GM23338 (cell line): ENCODE measurements at regions not wholly inside any gene's neighbourhood (a gene's known extent, or its start where the extent isn't known, plus 50 kb on each side); places are given as distances from the start of the nearest gene placed in this dataset.

Experiments
- ATAC-seq: fragments of 200-7000 bp; cut with Tn5 transposase; 3 replicates; pipeline ENCODE4 v1.9.1; 2020
- DNase-seq: peaks from one replicate; pipeline ENCODE4 v3.0.0-alpha.2; 2015; ENCODE audit warnings: low spot score
- H2AFZ ChIP-seq: fragments of 200-600 bp; sonication (generic); 2 replicates; pipeline ENCODE4 v1.8.0; 2016; ENCODE audit warnings: antibody characterized with exemption, mild to moderate bottlenecking, moderate library complexity
- H3F3A ChIP-seq: fragments of 200-600 bp; sonication (generic); replicated peaks from 2 replicates; pipeline ENCODE4 v1.8.0; 2017; ENCODE audit warnings: antibody characterized with exemption, mixed run types, low read depth
- H3K27ac ChIP-seq: fragments of 200-600 bp; sonication (generic); 2 replicates; pipeline ENCODE4 v1.6.1; 2016; ENCODE audit warnings: low read depth
- H3K27me3 ChIP-seq: fragments of 200-600 bp; sonication (generic); 2 replicates; pipeline ENCODE4 v1.8.0; 2016; ENCODE audit warnings: mild to moderate bottlenecking, mixed run types, moderate library complexity; ENCODE audit not compliant: insufficient read depth
- H3K36me3 ChIP-seq: fragments of 200-600 bp; sonication (generic); 2 replicates; pipeline ENCODE4 v1.8.0; 2016; ENCODE audit warnings: mild to moderate bottlenecking; ENCODE audit not compliant: insufficient read depth
- H3K4me1 ChIP-seq: fragments of 200-600 bp; sonication (generic); 2 replicates; pipeline ENCODE4 v1.8.0; 2016; ENCODE audit warnings: mild to moderate bottlenecking, moderate library complexity; ENCODE audit not compliant: insufficient read depth
- H3K4me2 ChIP-seq: fragments of 200-600 bp; sonication (generic); 2 replicates; pipeline ENCODE4 v1.7.1; 2017; ENCODE audit warnings: mixed run types
- H3K4me3 ChIP-seq: fragments of 200-600 bp; sonication (generic); 2 replicates; pipeline ENCODE4 v1.6.1; 2016; ENCODE audit warnings: mixed run types
- H3K79me2 ChIP-seq: fragments of 200-600 bp; sonication (generic); replicated peaks from 2 replicates; pipeline ENCODE4 v1.8.0; 2017; ENCODE audit warnings: mild to moderate bottlenecking; ENCODE audit not compliant: insufficient read depth
- H3K9me2 ChIP-seq: fragments of 200-600 bp; sonication (generic); 2 replicates; pipeline ENCODE4 v1.8.0; 2017; ENCODE audit not compliant: insufficient read depth
- H4K20me1 ChIP-seq: fragments of 200-600 bp; sonication (generic); replicated peaks from 2 replicates; pipeline ENCODE4 v1.8.0; 2017; ENCODE audit warnings: mild to moderate bottlenecking; ENCODE audit not compliant: insufficient read depth
- H3K27ac Mint-ChIP-seq: 2 replicates; pipeline ENCODE4 v1.8.0; 2020; ENCODE audit warnings: inconsistent platforms, mild to moderate bottlenecking, moderate library complexity, mixed read lengths
- H3K27me3 Mint-ChIP-seq: 3 replicates; pipeline ENCODE4 v1.8.0; 2022; ENCODE audit warnings: low read depth, mild to moderate bottlenecking, moderate library complexity, mixed read lengths, inconsistent platforms; ENCODE audit not compliant: insufficient read depth, poor library complexity
- H3K36me3 Mint-ChIP-seq: 3 replicates; pipeline ENCODE4 v1.8.0; 2021; ENCODE audit warnings: low read depth, mild to moderate bottlenecking, inconsistent platforms, moderate library complexity, mixed read lengths
- H3K4me1 Mint-ChIP-seq: 3 replicates; pipeline ENCODE4 v1.8.0; 2020; ENCODE audit warnings: mild to moderate bottlenecking, inconsistent platforms, mixed read lengths
- H3K4me3 Mint-ChIP-seq: 3 replicates; pipeline ENCODE4 v1.8.0; 2021; ENCODE audit warnings: moderate library complexity, mild to moderate bottlenecking, inconsistent platforms, mixed read lengths
- H3K9me3 Mint-ChIP-seq: 3 replicates; pipeline ENCODE4 v1.8.0; 2020; ENCODE audit warnings: moderate library complexity, mild to moderate bottlenecking, inconsistent platforms, mixed read lengths
- CREB1 ChIP-seq: fragments of 250-450 bp; sonication (Bioruptor Pico); IDR thresholded peaks from 2 replicates; pipeline ENCODE4 v1.5.0; 2020; ENCODE audit warnings: low read depth, mild to moderate bottlenecking, moderate library complexity
- EZH2 ChIP-seq: fragments of 200-600 bp; sonication (generic); IDR thresholded peaks from one replicate; pipeline ENCODE4 v1.8.0; 2017; ENCODE audit warnings: antibody characterized with exemption, mild to moderate bottlenecking, low read depth; ENCODE audit not compliant: unreplicated experiment
- JUNB ChIP-seq: IDR thresholded peaks from one replicate; pipeline ENCODE4 v1.6.1; 2016; ENCODE audit warnings: antibody characterized with exemption; ENCODE audit not compliant: unreplicated experiment
- NANOG ChIP-seq: IDR thresholded peaks from 2 replicates; pipeline ENCODE4 v1.6.1; 2016; ENCODE audit warnings: antibody characterized with exemption, borderline replicate concordance
- POLR2AphosphoS5 ChIP-seq: IDR thresholded peaks from 2 replicates; pipeline ENCODE4 v1.6.1; 2016; ENCODE audit warnings: antibody characterized with exemption, low read depth
- STAT1 ChIP-seq: IDR thresholded peaks from one replicate; pipeline ENCODE4 v1.6.1; 2016; ENCODE audit warnings: antibody characterized with exemption; ENCODE audit not compliant: unreplicated experiment
- ZNF114 ChIP-seq: fragments of 250-450 bp; sonication (Bioruptor Pico); IDR thresholded peaks from 2 replicates; pipeline ENCODE4 v1.5.0; 2020; ENCODE audit warnings: mild to moderate bottlenecking, moderate library complexity
- ZNF331 ChIP-seq: fragments of 250-450 bp; sonication (Bioruptor Pico); IDR thresholded peaks from 2 replicates; pipeline ENCODE4 v1.5.0; 2020; ENCODE audit warnings: low read depth, mild to moderate bottlenecking, moderate library complexity
- TF ChIP-seq, protein P1 (sequence below), 2 experiments: fragments of 200-600 bp in 1 of 2; sonication (generic) in 1 of 2; conservative IDR thresholded peaks; 2 replicates each; pipeline versions ENCODE4 v1.5.1 to v1.6.1; 2016 to 2017; ENCODE audit warnings: antibody characterized with exemption in 2 of 2, low read depth in 2 of 2, mild to moderate bottlenecking in 2 of 2, moderate library complexity in 1 of 2
- TF ChIP-seq, protein P2 (sequence below): fragments of 250-450 bp; sonication (Bioruptor Pico); IDR thresholded peaks from 2 replicates; pipeline ENCODE4 v1.5.0; 2020; ENCODE audit warnings: mild to moderate bottlenecking, moderate library complexity
- TF ChIP-seq, protein P3 (sequence below): IDR thresholded peaks from 2 replicates; pipeline ENCODE4 v1.6.1; 2016; ENCODE audit warnings: antibody characterized with exemption

DNA sequence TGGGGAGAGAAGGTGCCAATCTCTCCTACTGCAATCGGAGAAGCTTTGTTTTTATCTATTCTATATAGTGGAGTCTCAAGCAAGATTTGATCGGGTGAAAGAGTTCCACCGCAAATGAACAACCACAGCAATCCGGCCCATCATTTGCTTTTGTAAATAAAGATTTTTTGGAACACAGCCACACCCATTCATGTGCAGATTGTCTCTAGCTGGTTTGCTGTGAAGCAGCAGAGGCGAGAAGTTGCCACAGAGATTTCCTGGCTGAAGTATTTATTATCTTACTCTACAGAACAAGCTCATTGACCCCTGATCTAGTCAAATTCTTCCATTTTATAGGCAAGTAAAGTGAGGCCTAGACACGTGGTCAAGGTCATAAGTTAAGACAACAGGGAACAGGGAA lies 195.5 kb upstream of the TNRC6C start:
- Histone ChIP-seq H4K20me1 (no peaks in the 10 kb centered on the region), H3K4me3 (no peak overlapping the region), H3K4me1 (peaks cover 13% of the 10 kb centered on the region), H3K27ac (no peak overlapping the region; the same call in 1 of the 2 replicates), H3K9me2 (0 out of 2 replicates have a peak, but pooled peaks cover 5% of the 10 kb centered on the region), H3K27me3 (no peaks in the 10 kb centered on the region), H3K36me3 (no peaks in the 10 kb centered on the region), H3K79me2 (no peaks in the 10 kb centered on the region), H3K4me2 (peak overlapping the region; percentile 55), H2AFZ (peak overlapping the region; percentile 70), H3F3A (no peaks in the 10 kb centered on the region)
- Mint-ChIP-seq H3K27me3 (peaks cover 21% of the 10 kb centered on the region), H3K9me3 (no peaks in the 10 kb centered on the region), H3K4me3 (no peak overlapping the region), H3K27ac (no peak overlapping the region), H3K36me3 (no peaks in the 10 kb centered on the region), H3K4me1 (peaks cover 17% of the 10 kb centered on the region)
- TF ChIP-seq NANOG (no peak), JUNB (no peak), EZH2 (no peak), ZNF114 (no peak), ZNF331 (no peak), POLR2AphosphoS5 (no peak), STAT1 (no peak), CREB1 (no peak)
- TF ChIP-seq, protein P1, sequence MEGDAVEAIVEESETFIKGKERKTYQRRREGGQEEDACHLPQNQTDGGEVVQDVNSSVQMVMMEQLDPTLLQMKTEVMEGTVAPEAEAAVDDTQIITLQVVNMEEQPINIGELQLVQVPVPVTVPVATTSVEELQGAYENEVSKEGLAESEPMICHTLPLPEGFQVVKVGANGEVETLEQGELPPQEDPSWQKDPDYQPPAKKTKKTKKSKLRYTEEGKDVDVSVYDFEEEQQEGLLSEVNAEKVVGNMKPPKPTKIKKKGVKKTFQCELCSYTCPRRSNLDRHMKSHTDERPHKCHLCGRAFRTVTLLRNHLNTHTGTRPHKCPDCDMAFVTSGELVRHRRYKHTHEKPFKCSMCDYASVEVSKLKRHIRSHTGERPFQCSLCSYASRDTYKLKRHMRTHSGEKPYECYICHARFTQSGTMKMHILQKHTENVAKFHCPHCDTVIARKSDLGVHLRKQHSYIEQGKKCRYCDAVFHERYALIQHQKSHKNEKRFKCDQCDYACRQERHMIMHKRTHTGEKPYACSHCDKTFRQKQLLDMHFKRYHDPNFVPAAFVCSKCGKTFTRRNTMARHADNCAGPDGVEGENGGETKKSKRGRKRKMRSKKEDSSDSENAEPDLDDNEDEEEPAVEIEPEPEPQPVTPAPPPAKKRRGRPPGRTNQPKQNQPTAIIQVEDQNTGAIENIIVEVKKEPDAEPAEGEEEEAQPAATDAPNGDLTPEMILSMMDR (conservative IDR thresholded peaks at IDR 0.05; ENCODE audit: low read depth in 2 of 2) = no peak
- TF ChIP-seq, protein P2, sequence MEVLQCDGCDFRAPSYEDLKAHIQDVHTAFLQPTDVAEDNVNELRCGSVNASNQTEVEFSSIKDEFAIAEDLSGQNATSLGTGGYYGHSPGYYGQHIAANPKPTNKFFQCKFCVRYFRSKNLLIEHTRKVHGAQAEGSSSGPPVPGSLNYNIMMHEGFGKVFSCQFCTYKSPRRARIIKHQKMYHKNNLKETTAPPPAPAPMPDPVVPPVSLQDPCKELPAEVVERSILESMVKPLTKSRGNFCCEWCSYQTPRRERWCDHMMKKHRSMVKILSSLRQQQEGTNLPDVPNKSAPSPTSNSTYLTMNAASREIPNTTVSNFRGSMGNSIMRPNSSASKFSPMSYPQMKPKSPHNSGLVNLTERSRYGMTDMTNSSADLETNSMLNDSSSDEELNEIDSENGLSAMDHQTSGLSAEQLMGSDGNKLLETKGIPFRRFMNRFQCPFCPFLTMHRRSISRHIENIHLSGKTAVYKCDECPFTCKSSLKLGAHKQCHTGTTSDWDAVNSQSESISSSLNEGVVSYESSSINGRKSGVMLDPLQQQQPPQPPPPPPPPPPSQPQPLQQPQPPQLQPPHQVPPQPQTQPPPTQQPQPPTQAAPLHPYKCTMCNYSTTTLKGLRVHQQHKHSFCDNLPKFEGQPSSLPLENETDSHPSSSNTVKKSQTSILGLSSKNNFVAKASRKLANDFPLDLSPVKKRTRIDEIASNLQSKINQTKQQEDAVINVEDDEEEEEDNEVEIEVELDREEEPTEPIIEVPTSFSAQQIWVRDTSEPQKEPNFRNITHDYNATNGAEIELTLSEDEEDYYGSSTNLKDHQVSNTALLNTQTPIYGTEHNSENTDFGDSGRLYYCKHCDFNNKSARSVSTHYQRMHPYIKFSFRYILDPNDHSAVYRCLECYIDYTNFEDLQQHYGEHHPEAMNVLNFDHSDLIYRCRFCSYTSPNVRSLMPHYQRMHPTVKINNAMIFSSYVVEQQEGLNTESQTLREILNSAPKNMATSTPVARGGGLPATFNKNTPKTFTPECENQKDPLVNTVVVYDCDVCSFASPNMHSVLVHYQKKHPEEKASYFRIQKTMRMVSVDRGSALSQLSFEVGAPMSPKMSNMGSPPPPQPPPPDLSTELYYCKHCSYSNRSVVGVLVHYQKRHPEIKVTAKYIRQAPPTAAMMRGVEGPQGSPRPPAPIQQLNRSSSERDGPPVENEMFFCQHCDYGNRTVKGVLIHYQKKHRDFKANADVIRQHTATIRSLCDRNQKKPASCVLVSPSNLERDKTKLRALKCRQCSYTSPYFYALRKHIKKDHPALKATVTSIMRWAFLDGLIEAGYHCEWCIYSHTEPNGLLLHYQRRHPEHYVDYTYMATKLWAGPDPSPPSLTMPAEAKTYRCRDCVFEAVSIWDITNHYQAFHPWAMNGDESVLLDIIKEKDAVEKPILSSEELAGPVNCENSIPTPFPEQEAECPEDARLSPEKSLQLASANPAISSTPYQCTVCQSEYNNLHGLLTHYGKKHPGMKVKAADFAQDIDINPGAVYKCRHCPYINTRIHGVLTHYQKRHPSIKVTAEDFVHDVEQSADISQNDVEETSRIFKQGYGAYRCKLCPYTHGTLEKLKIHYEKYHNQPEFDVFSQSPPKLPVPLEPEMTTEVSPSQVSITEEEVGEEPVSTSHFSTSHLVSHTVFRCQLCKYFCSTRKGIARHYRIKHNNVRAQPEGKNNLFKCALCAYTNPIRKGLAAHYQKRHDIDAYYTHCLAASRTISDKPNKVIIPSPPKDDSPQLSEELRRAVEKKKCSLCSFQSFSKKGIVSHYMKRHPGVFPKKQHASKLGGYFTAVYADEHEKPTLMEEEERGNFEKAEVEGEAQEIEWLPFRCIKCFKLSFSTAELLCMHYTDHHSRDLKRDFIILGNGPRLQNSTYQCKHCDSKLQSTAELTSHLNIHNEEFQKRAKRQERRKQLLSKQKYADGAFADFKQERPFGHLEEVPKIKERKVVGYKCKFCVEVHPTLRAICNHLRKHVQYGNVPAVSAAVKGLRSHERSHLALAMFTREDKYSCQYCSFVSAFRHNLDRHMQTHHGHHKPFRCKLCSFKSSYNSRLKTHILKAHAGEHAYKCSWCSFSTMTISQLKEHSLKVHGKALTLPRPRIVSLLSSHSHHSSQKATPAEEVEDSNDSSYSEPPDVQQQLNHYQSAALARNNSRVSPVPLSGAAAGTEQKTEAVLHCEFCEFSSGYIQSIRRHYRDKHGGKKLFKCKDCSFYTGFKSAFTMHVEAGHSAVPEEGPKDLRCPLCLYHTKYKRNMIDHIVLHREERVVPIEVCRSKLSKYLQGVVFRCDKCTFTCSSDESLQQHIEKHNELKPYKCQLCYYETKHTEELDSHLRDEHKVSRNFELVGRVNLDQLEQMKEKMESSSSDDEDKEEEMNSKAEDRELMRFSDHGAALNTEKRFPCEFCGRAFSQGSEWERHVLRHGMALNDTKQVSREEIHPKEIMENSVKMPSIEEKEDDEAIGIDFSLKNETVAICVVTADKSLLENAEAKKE (CRISPR knock-in tag) = no peak
- TF ChIP-seq, protein P3, sequence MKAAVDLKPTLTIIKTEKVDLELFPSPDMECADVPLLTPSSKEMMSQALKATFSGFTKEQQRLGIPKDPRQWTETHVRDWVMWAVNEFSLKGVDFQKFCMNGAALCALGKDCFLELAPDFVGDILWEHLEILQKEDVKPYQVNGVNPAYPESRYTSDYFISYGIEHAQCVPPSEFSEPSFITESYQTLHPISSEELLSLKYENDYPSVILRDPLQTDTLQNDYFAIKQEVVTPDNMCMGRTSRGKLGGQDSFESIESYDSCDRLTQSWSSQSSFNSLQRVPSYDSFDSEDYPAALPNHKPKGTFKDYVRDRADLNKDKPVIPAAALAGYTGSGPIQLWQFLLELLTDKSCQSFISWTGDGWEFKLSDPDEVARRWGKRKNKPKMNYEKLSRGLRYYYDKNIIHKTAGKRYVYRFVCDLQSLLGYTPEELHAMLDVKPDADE = no peak
- DNase-seq (no peak), ATAC-seq (no peak)
